CD4-positive, alpha-beta memory T cell (primary cell): ENCODE measurements at regions not wholly inside any gene's neighbourhood (a gene's known extent, or its start where the extent isn't known, plus 50 kb on each side); places are given as distances from the start of the nearest gene placed in this dataset.

Experiments
- CTCF ChIA-PET: fragments of 350-600 bp; sonication (Branson Sonifier 250); formaldehyde crosslinking; loops from one replicate; lab custom pipeline; 2021; ENCODE audit warnings: inconsistent platforms; ENCODE audit not compliant: partially characterized antibody; lab: Charles Lee
- POLR2A ChIA-PET: fragments of 350-600 bp; sonication (Branson Sonifier 250); formaldehyde crosslinking; loops from one replicate; lab custom pipeline; 2021; ENCODE audit not compliant: partially characterized antibody; lab: Charles Lee
- DNase-seq, 5 donors: peaks; one replicate each; pipeline versions ENCODE4 v3.0.0 to v3.0.0-alpha.2; 2020 to 2022; ENCODE audit warnings: mixed read lengths in 1 of 5
- H3K27ac ChIP-seq: one replicate; pipeline ENCODE4 v1.7.0; 2013; ENCODE audit warnings: low read depth, low read length
- H3K27me3 ChIP-seq: 2 replicates; pipeline ENCODE4 v1.7.0; 2013; ENCODE audit warnings: mild to moderate bottlenecking, low read length, moderate library complexity; ENCODE audit not compliant: insufficient read depth
- H3K36me3 ChIP-seq: 2 replicates; pipeline ENCODE4 v1.7.0; 2013; ENCODE audit warnings: mild to moderate bottlenecking, low read length, moderate library complexity; ENCODE audit not compliant: insufficient read depth
- H3K4me1 ChIP-seq: 2 replicates; pipeline ENCODE4 v1.7.0; 2013; ENCODE audit warnings: mild to moderate bottlenecking, low read length, moderate library complexity; ENCODE audit not compliant: insufficient read depth
- H3K4me3 ChIP-seq, 2 donors: one replicate each; pipeline ENCODE4 v1.7.0; 2013; ENCODE audit warnings: low read length in 2 of 2, mild to moderate bottlenecking in 1 of 2
- H3K9me3 ChIP-seq, 2 donors: one replicate each; pipeline ENCODE4 v1.7.0; 2013; ENCODE audit warnings: low read length in 2 of 2, control low read depth in 1 of 2; ENCODE audit not compliant: control insufficient read depth in 1 of 2
- H3K27ac Mint-ChIP-seq, 7 donors: one replicate each; pipeline ENCODE4 v1.8.0; 2020 to 2021; ENCODE audit warnings: mixed read lengths in 7 of 7, mild to moderate bottlenecking in 6 of 7, inconsistent platforms in 3 of 7, moderate library complexity in 3 of 7
- H3K27me3 Mint-ChIP-seq, 2 donors: one replicate each; pipeline ENCODE4 v1.8.0; 2020 to 2021; ENCODE audit warnings: mixed read lengths in 2 of 2
- H3K36me3 Mint-ChIP-seq, 2 donors: one replicate each; pipeline ENCODE4 v1.8.0; 2020 to 2021; ENCODE audit warnings: mixed read lengths in 2 of 2, inconsistent platforms in 1 of 2, mild to moderate bottlenecking in 1 of 2
- H3K4me1 Mint-ChIP-seq, 4 donors: one replicate each; pipeline ENCODE4 v1.8.0; 2020 to 2021; ENCODE audit warnings: mixed read lengths in 4 of 4, mild to moderate bottlenecking in 1 of 4
- H3K4me3 Mint-ChIP-seq, 8 donors: one replicate each; pipeline ENCODE4 v1.8.0; 2020 to 2021; ENCODE audit warnings: mixed read lengths in 8 of 8, mild to moderate bottlenecking in 7 of 8, moderate library complexity in 6 of 8, inconsistent platforms in 3 of 8
- H3K9me3 Mint-ChIP-seq, 8 donors: one replicate each; pipeline ENCODE4 v1.8.0; 2020 to 2021; ENCODE audit warnings: mixed read lengths in 8 of 8, mild to moderate bottlenecking in 5 of 8, inconsistent platforms in 3 of 8, moderate library complexity in 1 of 8
- intact Hi-C: fragments of 100-400 bp; cut with micrococcal nuclease; formaldehyde crosslinking; loops from one replicate; pipeline ENCODE4 v1.15.1; 2023

GRCh38 chr9:96025995-96026602 lies 150.6 kb downstream of the ERCC6L2 start:
- intact Hi-C loops = loop anchor here (10.0 kb wide), 1 partner anchor 589 kb away; the partner anchor contains the start of gene CDC14B
- Mint-ChIP-seq H3K27ac (peak overlapping the region in 3 of 7 donors; percentile 10 to 22 (median 18)), H3K9me3 (peaks cover 0 to 4% (median 0%) of the 10 kb centered on the region in 8 donors), H3K27me3 (peaks cover 9 to 14% of the 10 kb centered on the region in 2 donors), H3K36me3 (peaks cover 0 to 7% of the 10 kb centered on the region in 2 donors), H3K4me1 (peaks cover 22 to 62% (median 41%) of the 10 kb centered on the region in 4 donors), H3K4me3 (peak overlapping the region in 6 of 8 donors; percentile 3 to 63 (median 46))
- H3K4me1 ChIP-seq = peaks cover 26% of the 10 kb centered on the region
- peak in 1 of 5 donors; percentile 35 for DNase-seq
- POLR2A ChIA-PET = interaction anchor here (1.3 kb wide), 1 partner anchor 53 kb away, joined by 4 read pairs; no protein-coding TSS in a partner anchor
- H3K27ac ChIP-seq = no peak overlapping the region
- H3K4me3 ChIP-seq = no peak overlapping the region
- H3K36me3 ChIP-seq = no peaks in the 10 kb centered on the region
- no peaks in the 10 kb centered on the region for H3K27me3 ChIP-seq
- CTCF ChIA-PET = interaction anchor here (1.2 kb wide), 1 partner anchor 12 kb away, joined by 3 read pairs; no protein-coding TSS in a partner anchor
- no peaks in the 10 kb centered on the region for H3K9me3 ChIP-seq

- POLR2A ChIA-PET = no interaction called here
- peaks cover 29 to 79% (median 55%) of the 10 kb centered on the region in 4 donors for H3K4me1 Mint-ChIP-seq
- H3K27me3 ChIP-seq = no peaks in the 10 kb centered on the region
- no peaks in the 10 kb centered on the region for H3K9me3 ChIP-seq
- peaks cover 42% of the 10 kb centered on the region for H3K4me1 ChIP-seq
- H3K27ac Mint-ChIP-seq = peak overlapping the region in 6 of 7 donors; percentile 19 to 87 (median 46)
- no peaks in the 10 kb centered on the region for H3K36me3 ChIP-seq
- H3K27ac ChIP-seq = no peak overlapping the region
- H3K4me3 Mint-ChIP-seq = peak overlapping the region in 7 of 8 donors; percentile 8 to 96 (median 88)
- no peak overlapping the region for H3K4me3 ChIP-seq
- H3K27me3 Mint-ChIP-seq = peaks cover 9 to 16% of the 10 kb centered on the region in 2 donors
- peaks cover 0 to 4% (median 0%) of the 10 kb centered on the region in 8 donors for H3K9me3 Mint-ChIP-seq
- intact Hi-C loops = loop anchor here (5.0 to 10.0 kb wide), 2 partner anchors 41 to 591 kb away; partner anchors contain the start of gene CDC14B
- peaks cover 0 to 7% of the 10 kb centered on the region in 2 donors for H3K36me3 Mint-ChIP-seq
- no peak for DNase-seq
- CTCF ChIA-PET = no interaction called here
Measured at GRCh38 chr9:96023486-96023885, 148.0 kb downstream of the ERCC6L2 start.

GRCh38 chr9:96022445-96023051 lies 147.1 kb downstream of the ERCC6L2 start:
- ChIA-PET POLR2A (interaction anchor here (1.1 kb wide), 1 partner anchor 14 kb away, joined by 5 read pairs; no protein-coding TSS in a partner anchor), CTCF (no interaction called here)
- H3K9me3 Mint-ChIP-seq = peaks cover 0 to 4% (median 0%) of the 10 kb centered on the region in 8 donors
- Histone ChIP-seq H3K36me3 (no peaks in the 10 kb centered on the region), H3K9me3 (no peaks in the 10 kb centered on the region), H3K4me1 (peaks cover 46% of the 10 kb centered on the region), H3K27ac (peak overlapping the region; percentile 36), H3K27me3 (no peaks in the 10 kb centered on the region), H3K4me3 (peak overlapping the region in 1 of 2 donors; percentile 52)
- intact Hi-C loops = loop anchor here (5.0 to 10.0 kb wide), 2 partner anchors 40 to 592 kb away; partner anchors contain the start of gene CDC14B
- no peak for DNase-seq
- peaks cover 0 to 7% of the 10 kb centered on the region in 2 donors for H3K36me3 Mint-ChIP-seq
- H3K4me1 Mint-ChIP-seq = peaks cover 31 to 76% (median 54%) of the 10 kb centered on the region in 4 donors
- H3K27me3 Mint-ChIP-seq = peaks cover 4 to 10% of the 10 kb centered on the region in 2 donors
- peak overlapping the region; percentile 73 to 93 (median 87) for H3K27ac Mint-ChIP-seq
- peak overlapping the region; percentile 76 to 96 (median 88) for H3K4me3 Mint-ChIP-seq

- Mint-ChIP-seq H3K27me3 (peaks cover 3 to 10% of the 10 kb centered on the region in 2 donors), H3K27ac (peak overlapping the region; percentile 53 to 95 (median 89)), H3K4me1 (peaks cover 36 to 81% (median 56%) of the 10 kb centered on the region in 4 donors), H3K9me3 (peaks cover 0 to 4% (median 0%) of the 10 kb centered on the region in 8 donors), H3K36me3 (peaks cover 0 to 6% of the 10 kb centered on the region in 2 donors), H3K4me3 (peak overlapping the region; percentile 76 to 96 (median 88))
- no peaks in the 10 kb centered on the region for H3K27me3 ChIP-seq
- no peaks in the 10 kb centered on the region for H3K36me3 ChIP-seq
- DNase-seq = no peak
- intact Hi-C loops = loop anchor here (5.0 to 10.0 kb wide), 2 partner anchors 39 to 593 kb away; partner anchors contain the start of gene CDC14B
- H3K4me3 ChIP-seq = peak overlapping the region in 1 of 2 donors; percentile 52
- H3K9me3 ChIP-seq = no peaks in the 10 kb centered on the region
- ChIA-PET CTCF (no interaction called here), POLR2A (interaction anchor here (1.1 to 3.0 kb wide), 2 partner anchors 13 to 147 kb away, joined by 5 to 10 read pairs; partner anchors contain the start of gene ERCC6L2)
- peaks cover 47% of the 10 kb centered on the region for H3K4me1 ChIP-seq
- H3K27ac ChIP-seq = peak overlapping the region; percentile 58
Measured at GRCh38 chr9:96021551-96022444, 146.3 kb downstream of the ERCC6L2 start.

- intact Hi-C loops = loop anchor here (5.0 to 10.0 kb wide), 2 partner anchors 39 to 594 kb away; partner anchors contain the start of gene CDC14B
- Mint-ChIP-seq H3K27me3 (peaks cover 0 to 6% of the 10 kb centered on the region in 2 donors), H3K27ac (peak overlapping the region; percentile 72 to 95 (median 86)), H3K4me3 (peak overlapping the region; percentile 81 to 93 (median 86)), H3K9me3 (peaks cover 0 to 4% (median 0%) of the 10 kb centered on the region in 8 donors), H3K4me1 (peaks cover 44 to 85% (median 60%) of the 10 kb centered on the region in 4 donors), H3K36me3 (peaks cover 3 to 4% of the 10 kb centered on the region in 2 donors)
- H3K4me1 ChIP-seq = peaks cover 56% of the 10 kb centered on the region
- peak in 4 of 5 donors; percentile 43 to 55 (median 48) for DNase-seq
- H3K9me3 ChIP-seq = no peaks in the 10 kb centered on the region
- H3K27me3 ChIP-seq = no peaks in the 10 kb centered on the region
- ChIA-PET POLR2A (interaction anchor here (1.1 to 3.0 kb wide), 3 partner anchors 12 to 146 kb away, joined by 5 to 12 read pairs (median 10); partner anchors contain the start of gene ERCC6L2), CTCF (interaction anchor here (0.6 to 3.1 kb wide), 2 partner anchors 12 to 94 kb away, joined by 3 to 9 read pairs; no protein-coding TSS in a partner anchor)
- peak overlapping the region; percentile 58 for H3K27ac ChIP-seq
- peak overlapping the region in 1 of 2 donors; percentile 52 for H3K4me3 ChIP-seq
- no peaks in the 10 kb centered on the region for H3K36me3 ChIP-seq
Measured at GRCh38 chr9:96020792-96021550, 145.5 kb downstream of the ERCC6L2 start.
